CD4-positive, alpha-beta T cell treated with Interleukin-6 at 100 ng/mL for 8 hours (primary cell): ENCODE measurements at regions not wholly inside any gene's neighbourhood (a gene's known extent, or its start where the extent isn't known, plus 50 kb on each side); places are given as distances from the start of the nearest gene placed in this dataset.
"Not testable (repeated sequence)": the region's sequence is repeated elsewhere in the genome, so short reads cannot be mapped to it uniquely, and the experiment has no call there.

ENCODE experiments used
- DNase-seq: peaks from one replicate; pipeline ENCODE4 v3.0.0-alpha.2; 2020; ENCODE audit warnings: mixed read lengths, low spot score

DNA sequence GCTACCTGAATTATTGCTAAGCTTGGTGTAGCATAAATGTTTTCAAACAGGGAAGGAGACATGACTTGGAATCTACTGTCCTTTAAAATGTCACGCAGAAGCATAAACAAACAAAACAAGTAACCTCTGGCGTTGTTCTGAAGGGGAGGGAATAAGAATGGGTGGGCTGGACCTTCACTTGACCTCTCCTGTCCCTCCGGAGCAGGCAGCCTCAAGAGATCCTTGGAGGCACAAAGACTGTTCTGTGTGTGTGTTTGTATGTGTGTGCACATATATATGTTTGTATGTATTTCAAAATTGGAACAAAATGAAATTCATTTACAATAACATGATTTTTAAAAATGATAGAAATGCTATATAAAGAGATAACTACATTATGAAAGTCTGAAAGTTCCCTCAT lies 91.3 kb upstream of the DCLK2 start:
- no peak for DNase-seq

DNA sequence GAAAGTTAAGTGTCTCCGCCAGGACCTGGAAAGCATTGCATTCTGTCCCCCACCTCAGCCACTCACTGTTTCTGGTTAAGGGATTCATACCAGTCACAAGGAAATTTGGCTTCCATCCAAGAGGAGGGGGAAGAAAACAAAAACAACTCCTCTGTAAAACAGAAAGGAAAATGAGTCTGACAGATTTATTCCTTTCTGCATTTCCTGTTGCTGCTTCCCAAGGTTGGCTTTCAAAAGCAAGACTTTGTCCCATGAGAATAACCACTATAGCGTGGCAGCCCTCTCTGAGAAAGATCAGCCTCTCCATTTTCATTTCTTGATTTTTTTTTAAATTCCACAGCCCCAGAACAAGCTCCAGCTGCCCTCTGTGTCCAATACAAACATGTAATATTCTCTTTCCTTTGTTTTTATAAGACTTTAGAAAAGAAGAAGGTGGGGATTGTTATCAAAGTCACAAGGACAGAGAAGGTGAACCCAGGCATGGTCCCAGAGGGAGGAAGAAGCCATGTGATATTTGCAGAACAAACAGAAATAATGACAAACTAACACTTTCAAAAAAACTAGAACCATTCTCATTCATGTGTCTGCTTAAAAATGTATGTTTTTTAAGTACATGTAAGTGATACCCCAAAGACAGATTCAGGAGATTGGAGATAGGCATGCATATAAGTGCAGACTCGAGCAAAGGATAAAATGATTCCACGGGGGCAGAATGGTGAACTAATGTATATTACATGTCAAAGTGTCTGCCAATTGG lies 90.7 kb upstream of the DCLK2 start:
- no peak for DNase-seq

DNA sequence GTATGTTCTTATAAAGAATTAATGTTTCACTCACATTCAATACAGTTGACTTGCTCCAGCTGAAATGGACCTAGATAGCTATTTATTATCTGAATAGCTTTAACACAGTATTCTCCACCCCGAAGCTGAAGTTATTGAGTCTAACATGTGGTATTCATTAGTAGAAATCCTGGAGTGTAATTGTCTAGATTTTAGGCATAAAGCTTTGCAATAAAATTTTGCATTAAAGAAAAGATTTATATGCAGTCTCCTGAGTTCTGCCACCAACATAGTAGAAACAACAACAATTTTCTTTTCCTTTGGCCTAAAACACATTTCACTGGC lies 90.2 kb upstream of the DCLK2 start:
- DNase-seq = no peak

DNA sequence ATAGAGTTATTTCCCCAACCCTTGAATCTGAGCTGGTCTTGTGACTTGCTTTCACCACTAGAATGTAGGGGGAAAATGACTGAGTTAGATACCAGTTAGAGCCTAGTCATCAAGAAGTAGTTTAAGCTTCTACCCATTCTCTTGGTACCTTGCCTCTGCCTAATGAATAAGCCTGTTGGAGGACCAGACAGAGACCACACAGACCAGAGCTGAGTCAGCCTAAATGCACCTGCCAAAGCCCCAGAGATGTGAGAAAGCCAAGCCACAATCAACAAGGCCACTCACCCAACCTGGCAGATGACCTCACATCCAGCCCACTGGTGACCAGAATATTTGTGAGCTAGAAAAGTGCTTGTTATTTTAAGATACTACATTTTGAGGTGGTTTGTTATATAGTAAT lies 85.2 kb upstream of the DCLK2 start:
- no peak for DNase-seq

DNA sequence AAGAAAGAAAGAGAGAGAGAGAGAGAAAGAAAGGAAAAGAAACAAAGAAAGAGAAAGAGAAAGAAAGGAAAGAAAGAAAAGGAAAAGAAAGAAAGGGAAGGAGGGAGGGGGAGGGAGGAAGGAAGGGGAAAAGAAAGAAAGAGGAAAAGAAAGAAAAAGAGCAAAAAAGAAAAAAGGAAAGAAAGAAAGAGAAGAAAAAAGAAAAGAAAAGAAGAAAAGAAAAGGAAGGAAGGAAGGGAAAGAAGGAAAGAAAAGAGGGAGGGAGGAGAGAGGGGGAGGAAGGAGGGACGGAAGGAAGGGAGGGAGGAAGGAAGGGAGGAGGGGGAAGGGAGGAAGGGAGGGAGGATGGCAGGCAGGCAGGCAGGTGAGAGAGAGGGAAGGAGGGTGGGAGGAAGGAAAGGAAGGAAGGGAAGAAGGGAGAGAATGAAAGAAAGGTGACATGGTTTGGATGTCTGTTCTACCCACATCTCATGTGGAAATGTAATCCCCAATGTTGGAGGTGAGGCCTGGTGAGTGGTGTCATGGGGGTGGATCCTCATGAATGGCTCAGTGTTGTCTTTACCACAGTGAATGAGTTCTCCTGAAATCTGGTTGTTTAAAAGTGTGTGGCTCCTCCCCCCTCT lies 83.0 kb upstream of the DCLK2 start:
- DNase-seq = no peak

DNA sequence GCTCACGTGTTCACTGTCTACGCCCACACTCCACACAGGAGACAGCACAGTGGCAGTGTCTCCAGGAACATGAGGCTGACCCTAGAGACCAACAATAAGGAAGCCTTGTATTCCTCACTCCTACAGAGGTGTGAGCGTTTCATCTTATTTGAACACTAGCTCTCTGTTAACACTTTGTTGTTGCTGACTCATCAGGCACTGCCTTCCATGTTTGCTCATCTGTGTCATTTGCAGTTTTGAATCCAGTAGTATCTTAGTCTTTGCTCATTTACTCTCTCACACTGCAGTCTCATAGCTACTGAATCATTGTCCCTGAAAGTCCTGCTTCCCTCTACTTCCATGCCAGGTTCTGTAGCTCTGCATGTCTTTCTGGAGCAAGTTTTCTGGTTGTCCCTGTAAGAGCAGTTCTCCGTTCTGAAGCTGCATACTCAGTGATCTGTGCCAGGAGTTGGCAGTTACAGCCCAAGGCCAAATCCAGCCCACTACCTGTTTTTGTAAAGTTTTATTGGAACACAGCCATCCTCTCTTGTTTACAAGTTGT lies 80.3 kb upstream of the DCLK2 start:
- no peak for DNase-seq

DNA sequence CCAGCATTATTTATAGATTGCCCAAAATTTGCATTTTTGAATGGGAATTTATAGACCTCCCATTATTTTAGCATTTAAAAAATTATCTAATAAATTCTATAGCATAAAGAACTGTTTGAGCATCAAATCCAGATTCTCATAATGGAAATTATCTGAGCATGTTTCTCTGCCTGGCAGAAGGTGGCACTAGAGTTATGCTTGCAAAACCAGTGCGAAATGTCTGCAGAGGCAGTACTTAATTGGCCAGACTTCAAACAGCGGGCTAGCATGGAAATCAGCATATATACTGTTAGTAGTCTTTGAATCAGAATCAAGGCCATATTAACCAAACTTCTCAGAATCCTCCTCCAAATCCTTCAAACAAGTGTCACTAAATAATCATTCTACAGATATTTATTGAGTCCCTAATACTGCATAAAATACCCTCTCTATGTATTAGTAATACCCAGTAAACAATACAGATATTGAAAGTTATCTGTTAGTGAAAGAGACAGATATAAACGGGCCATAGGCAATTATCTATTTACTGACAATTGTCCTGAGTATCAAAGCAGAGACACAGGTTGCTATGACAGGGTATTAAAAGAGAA lies 78.7 kb upstream of the DCLK2 start:
- no peak for DNase-seq

DNA sequence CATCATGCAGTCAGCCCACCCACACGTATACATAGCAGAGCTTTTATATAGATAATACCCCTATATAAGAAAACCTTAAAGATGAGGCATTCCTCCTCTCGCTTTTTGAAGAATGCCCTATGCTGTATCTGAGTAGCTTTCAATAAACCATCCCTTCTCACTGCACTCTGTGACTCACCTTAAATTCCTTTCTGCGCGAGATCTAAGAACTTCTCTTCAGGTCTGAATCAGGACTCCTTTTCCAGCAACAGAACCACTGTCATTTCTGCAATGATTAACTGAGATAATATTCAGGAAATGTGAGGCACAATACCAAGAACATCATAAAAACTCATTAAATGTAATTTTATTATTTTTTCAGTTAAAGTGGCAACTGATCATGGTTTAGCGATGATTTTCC lies 76.4 kb upstream of the DCLK2 start:
- DNase-seq = no peak

DNA sequence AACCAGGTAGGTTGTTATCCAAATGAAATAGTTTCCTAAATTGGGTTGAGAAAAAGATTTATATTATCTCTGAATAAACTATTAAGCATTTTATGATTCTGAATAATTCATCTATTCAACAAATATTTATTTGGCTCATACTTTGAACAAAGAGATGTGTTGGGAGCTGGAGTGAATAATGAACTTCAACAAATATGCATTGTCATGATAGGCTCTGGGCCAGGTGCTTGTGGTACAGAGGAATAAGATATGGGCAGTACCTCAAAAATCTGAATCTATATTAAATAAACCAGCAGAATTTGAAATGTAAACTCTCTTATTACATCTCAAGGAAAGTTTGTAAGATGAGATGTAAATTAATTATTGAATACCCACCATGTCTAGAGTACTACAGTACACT lies 75.7 kb upstream of the DCLK2 start:
- DNase-seq = no peak

DNA sequence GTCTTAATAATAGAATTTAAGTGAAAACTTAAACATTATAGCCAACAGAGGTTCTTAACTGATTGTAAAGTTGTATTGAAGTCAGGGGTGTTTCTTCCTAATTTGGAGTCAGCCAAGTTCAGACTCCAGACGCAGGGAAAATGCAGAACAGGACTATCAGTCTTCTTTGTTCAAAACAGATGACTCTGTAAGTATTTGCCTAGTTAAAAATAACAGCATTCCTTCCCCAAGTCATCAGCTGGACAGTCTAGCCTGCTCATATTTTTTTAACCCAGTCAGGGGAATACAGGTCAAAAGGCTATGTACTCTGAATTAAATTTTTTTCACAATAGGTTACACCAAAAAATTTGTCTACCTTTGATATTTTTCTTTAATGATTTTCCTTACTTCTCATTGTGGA lies 73.8 kb upstream of the DCLK2 start:
- no peak for DNase-seq

DNA sequence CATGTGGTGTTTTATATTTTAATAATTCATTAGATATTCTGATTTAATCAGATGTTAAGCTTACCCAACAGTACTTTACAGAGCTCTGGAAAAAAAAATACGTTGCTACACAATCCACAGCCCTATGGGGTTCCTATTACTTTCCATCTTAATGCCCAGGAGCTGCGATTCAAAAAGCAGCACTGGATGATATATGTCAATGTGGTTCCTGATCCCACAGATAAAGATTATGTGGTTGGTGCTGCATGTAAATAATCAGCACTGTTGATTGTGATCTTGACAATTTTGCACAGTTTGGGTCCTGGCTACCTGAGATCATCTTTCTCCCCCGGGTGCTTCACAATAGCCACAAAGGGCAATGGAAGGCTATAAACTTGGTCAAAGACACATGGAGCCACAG lies 72.7 kb upstream of the DCLK2 start:
- DNase-seq = no peak

DNA sequence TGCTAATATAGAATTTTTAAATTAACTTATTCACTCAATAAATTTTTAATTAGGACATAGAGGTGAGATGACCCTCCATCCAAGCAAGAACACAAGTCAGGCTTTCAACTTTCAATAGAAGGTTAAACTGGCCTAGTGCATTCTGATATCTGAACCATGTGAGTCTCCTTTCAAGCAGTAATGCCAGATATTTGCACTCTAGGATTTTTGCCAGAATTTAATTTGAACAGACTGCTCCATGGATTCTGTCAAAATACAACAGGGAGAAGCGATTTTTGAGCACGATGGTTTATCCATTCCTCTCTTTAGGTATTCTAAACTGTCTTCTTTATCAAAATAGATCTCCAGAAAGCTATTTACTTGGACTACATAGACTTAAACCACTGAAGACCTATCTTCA lies 72.0 kb upstream of the DCLK2 start:
- DNase-seq = no peak

DNA sequence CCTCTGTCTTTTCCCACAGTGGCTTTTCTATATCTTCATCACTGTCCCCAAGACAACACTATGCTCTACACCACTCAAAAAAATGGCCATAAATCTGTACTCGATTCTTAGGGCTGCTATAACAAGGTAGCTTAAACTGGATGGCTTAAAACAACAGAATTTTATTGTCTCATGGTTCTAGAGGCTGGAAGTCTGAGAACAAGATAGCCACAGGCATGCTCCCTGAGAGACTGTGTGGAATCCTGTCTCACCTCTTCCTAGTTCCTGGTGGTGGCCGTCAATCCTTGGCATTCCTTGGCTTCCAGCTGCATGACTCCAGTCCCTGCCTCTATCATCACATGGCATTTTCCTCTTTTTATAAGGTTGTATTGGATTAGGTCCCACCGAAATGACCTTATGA lies 70.7 kb upstream of the DCLK2 start:
- DNase-seq = no peak

DNA sequence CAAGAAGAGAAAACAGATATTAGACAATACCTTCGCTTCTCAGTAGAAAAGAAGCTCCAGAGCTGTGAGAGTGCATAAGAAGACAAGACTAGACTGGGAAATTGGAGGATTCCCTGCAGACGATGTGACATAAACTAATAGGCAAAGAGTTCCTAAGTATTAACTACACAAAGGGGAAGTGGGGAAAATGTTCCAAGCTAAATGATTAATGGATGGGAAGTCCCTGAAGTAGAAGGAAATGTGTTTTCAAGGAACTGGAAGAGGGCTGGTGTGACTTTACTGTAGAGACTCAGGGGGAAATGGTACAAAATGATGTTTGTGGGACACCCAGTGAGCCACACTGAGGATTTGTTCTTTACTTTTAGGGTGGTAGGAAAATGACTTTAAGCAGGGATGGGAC lies 69.7 kb upstream of the DCLK2 start:
- no peak for DNase-seq

DNA sequence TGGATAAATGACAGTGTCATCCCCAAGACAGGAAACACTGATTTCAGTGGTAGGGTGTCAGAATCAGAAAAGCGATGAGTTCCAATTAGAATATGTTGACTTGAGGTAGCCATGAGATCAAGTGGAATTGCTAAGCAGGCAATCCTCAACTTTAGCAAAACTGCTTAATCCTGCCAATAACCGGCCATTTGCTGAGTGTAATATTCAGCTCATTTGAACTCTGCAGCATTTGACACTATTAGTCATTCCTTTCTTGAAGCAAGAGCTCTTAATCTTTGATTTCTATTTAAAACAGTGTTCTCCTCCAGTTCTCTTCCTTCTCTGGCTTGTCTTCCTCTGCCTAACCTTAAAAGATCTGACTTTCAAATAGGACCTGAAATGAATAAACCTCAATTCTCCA lies 68.7 kb upstream of the DCLK2 start:
- DNase-seq = no peak

DNA sequence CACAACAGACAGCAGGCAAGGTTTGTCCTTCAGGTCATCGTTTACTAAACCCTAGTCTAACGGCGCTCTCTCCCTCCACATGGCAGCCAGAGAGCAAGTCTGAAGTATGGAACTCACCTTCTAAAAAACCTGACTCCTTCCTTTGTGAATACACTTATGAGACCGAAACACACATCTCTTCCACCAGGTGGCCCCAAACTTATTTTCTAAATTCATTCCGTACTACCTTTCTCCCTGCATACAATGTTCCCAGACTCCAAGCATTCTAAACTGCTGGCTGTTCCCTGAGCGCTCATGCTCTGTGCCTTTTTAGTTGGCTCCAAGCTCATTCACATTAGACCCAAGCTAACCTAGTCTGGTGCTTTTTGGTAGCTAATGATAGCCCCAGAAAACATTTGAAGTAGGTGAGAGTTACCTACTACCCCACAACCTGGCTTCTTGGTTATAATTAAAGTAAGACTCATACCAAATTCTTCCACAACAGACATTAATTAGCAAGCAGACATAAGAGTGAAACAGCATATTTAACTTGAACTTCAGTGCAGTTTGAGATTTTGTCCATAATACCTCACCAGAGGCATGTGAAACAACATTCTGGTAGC lies 67.6 kb upstream of the DCLK2 start:
- no peak for DNase-seq

DNA sequence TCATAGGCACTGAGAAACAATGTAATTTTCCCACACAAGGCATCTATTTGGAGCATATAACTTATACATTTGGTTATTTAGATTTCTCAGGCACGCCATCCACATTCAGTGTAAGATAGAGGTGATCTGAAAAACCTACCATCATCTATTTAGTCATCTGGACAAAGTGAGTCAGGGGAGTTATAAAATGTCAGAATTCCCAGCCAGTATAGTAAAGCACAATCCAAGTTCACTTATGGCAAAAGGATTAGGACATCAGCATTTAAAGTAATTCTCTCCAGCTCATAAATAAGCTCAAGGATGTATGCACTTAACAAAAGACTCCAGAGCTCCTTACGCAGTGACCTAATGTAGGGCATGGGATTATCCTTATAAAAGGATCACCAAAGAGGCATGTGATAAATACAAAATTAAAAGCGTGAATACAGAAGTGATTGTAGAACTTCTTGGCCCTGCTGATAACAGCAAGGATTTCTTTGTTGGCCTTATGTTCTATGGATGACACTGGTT lies 65.3 kb upstream of the DCLK2 start:
- DNase-seq = no peak

DNA sequence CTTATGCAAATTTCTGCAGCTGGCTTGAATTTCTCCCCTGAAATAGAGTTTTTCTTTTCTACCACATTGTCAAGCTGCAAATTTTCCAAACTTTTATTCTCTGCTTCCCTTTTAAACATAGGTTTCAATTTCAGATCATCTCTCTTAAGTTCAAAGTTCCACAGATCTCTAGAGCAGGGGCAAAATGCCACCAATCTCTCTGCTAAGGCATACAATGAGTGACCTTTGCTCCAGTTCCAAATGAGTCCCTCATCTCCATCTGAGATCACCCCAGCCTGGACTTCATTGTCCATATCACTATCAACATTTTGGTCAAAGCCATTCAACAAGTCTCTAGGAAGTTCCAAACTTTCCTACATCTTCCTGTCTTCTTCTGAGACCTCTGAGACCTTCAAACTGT lies 62.3 kb upstream of the DCLK2 start:
- not testable (repeated sequence) for DNase-seq

DNA sequence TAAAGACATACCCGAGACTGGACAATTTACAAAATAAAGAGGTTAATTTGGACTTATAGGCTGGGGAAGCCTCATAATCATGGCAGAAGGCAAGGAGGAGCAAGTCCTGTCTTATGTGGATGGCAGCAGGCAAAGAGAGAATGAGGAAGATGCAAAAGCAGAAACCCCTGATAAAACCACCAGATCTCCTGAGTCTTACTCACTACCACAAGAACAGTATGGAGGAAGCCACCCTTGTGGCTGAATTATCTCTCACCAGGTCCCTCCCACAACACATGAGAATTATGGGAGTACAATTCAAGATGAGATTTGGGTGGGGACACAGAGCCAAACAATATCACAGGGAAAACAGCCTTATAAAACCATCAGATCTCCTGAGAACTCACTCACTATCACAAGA lies 61.6 kb upstream of the DCLK2 start:
- not testable (repeated sequence) for DNase-seq

DNA sequence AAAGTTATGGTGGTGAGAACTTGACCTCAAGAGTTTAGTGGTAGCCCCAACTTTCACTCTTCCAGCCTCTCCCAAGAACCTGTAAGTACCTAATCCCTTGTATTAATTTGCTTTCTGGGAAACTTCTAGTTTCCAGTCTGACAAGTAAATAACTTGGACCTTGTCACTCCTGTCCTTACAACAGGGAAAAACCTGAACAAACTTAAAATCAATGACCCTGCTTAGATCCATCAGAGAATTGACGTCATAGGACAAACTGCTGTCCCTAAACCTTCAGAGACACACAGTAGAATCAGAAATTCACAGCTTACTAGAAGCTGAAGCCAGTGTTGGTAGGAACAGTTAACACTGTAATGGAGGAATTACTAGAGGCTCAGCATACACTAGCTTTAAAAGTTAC lies 60.0 kb upstream of the DCLK2 start:
- DNase-seq = no peak

DNA sequence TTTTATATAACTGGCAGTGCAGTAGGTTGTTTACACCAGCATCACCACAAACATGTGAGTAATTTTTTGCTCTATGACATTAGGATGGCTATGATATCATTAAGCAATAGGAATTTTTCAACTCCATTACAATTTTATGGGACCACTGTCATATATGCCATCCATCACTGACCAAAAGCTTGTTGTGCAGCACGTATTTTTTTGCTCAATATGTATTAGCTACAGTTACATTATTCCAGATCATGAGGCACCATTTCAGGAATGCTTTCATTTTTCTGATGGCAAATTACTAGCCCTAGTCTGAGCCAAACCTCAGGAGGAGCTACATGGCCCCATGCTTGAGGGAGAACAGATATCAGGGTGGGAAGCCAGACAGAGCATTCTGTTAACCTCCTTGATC lies 56.8 kb upstream of the DCLK2 start:
- no peak for DNase-seq

DNA sequence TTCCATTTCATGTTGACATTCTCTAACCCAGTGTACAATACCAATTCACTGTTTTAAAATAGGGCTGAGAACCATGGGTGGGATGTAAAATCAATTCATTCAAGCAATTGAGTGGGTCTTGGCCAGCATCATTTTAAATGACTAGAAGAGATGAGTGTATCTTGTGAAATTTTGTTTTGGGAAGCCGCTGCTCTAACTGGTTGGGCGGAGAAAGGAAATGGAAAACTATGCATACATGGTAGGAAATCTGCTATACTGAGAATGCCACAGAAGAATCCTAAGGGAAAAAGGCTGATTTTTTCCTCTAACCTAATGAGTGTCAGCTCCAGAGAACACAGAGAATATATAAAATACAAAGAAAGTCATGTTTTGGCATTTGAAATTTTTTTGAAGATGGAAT lies 54.8 kb upstream of the DCLK2 start:
- no peak for DNase-seq

DNA sequence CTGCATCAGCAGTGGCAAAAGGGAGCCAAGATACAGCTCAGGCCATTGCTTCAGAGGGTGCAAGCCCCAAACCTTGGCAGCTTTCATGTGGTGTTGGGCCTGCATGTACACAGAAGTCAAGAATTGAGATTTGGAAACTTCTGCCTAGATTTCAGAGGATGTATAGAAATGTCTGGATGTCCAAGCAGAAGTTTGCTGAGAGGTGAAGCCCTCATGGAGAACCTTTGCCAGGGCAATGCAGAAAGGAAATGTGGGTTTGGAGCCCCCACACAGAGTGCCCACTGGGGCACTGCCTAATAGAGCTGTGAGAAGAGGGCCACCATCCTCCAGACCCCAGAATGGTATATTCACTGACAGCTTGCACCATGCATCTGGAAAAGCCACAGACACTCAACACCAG lies 51.3 kb upstream of the DCLK2 start:
- DNase-seq = not testable (repeated sequence)
